HG03280 (cell line): ENCODE measurements at regions not wholly inside any gene's neighbourhood (a gene's known extent, or its start where the extent isn't known, plus 50 kb on each side); places are given as distances from the start of the nearest gene placed in this dataset.

Experiments used
- ATAC-seq: cut with Tn5 transposase; IDR thresholded peaks from one replicate; pipeline ENCODE4 v1.9.1; 2021; ENCODE audit warnings: mild to moderate bottlenecking, moderate library complexity; ENCODE audit not compliant: unreplicated experiment

- ATAC-seq, result no peak
Observed at GRCh38 chr20:50257860-50258259, 67.2 kb downstream of the CEBPB start.

- no peak for ATAC-seq
Observed at GRCh38 chr20:50258790-50259483, 68.3 kb downstream of the CEBPB start.

- no peak for ATAC-seq
Observed at GRCh38 chr20:50259705-50260478, 69.3 kb downstream of the CEBPB start.

DNA sequence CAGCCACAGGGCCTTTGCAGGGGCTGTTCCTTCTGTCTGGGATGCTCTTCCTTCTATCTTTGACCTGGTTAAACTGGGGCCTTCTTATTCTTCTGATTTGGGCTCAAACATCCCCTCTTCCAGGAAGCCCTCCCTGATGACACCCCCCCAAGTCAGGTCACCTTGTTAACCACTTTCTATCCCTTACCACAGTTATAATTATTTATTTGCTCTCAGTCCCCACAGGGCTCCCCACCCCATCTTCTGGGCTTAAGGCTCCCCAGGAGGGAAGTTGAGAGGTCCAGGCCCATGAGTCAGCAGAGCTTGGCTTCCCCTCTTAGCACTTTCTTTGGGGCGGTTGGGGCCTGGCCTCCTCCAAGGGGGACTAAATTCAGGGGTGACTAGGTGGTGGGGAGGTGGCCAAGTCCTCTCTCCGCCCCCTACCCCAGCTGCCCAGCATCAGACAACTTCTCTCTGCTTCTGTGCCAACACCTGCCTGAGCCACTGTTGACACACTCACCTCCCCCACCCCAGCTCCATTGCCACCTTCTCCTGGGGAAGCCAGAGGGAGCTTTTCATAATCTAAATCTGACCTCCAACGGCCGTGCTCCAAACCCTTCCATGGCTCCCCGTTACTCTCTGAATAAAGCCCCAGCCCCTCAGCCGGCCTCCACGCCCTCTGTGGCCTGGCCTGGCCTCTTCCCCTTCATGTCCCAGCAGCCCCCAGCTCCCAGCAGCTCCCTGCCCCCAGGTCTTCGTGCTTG lies 70.0 kb downstream of the CEBPB start:
- no peak for ATAC-seq

- ATAC-seq, result no peak
Observed at GRCh38 chr20:50261471-50262212, 71.0 kb downstream of the CEBPB start.

DNA sequence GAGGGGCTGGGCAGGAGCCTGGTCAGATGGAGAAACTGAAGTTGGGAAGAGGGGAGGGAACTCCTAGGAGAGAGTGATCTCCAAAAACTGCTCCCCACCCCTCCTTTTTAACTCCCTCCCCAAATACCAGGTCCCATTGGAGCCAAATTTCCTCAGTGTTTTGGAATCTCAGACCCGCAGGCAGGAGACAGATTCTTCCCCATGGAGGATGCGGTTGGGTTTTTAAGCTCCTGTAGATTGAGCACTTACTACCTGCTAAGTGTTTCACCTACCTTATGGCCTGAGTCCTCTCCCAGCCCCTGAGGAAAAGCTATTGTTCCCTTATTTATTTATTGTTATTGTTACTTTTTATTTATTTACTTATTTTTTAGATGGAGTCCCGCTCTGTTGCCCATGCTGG lies 73.2 kb downstream of the CEBPB start:
- ATAC-seq, result no peak

GRCh38 chr20:50264534-50265145 lies 74.0 kb downstream of the CEBPB start:
- no peak for ATAC-seq

DNA sequence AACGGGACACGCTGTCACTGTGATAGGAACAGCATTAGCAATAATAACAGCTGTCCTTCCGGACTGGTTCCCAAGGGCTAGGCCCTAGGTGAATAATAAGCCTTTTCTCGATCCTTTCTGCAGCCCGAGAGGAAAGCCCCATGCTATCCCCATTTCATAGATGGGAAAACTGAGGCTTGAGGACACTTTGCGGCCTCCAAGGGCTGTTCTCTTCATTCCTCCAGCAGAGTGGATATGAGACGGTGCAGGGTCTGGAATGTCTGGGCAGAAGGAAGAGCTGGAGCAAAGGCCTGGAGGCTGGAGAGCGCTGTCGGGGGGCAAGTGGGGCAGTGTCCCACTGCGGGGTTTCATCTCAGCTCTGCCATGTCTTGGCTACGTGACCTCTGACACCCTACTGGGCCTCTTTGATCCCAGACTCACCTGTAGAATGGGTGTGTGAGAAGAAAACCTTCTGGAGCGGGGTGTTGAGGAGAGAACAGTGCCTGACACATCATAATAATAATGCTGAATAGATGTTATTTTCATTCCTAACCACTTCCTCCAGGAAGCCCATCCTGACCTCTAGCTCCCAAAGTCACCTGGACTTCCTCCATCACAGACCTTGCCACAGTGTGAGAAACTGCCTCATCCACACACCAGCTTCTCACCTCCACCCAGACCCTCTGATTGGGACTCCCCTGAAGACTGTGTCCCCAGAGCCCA lies 74.8 kb downstream of the CEBPB start:
- ATAC-seq, result no peak

GRCh38 chr20:50266293-50267040 lies 75.8 kb downstream of the CEBPB start:
- no peak for ATAC-seq

- ATAC-seq, result no peak
Observed at GRCh38 chr20:50267041-50267865, 76.6 kb downstream of the CEBPB start.

DNA sequence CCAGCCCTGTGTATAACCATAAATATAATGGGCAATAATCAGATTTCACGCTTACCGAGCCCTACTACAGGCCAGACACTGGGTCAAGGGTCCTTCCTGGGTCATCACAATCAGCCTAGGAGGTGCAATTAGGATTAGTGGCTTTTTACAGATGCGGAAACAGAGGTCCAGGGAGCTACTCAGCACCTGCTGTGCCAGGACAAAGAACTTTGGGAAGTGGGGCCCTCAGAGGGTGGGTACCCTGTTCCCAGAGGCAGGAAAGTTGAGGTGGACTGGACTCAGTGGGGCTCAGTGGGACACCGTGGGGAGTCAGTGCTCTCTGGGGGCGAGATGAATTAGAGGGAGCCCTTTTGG lies 77.2 kb downstream of the CEBPB start:
- no peak for ATAC-seq

DNA sequence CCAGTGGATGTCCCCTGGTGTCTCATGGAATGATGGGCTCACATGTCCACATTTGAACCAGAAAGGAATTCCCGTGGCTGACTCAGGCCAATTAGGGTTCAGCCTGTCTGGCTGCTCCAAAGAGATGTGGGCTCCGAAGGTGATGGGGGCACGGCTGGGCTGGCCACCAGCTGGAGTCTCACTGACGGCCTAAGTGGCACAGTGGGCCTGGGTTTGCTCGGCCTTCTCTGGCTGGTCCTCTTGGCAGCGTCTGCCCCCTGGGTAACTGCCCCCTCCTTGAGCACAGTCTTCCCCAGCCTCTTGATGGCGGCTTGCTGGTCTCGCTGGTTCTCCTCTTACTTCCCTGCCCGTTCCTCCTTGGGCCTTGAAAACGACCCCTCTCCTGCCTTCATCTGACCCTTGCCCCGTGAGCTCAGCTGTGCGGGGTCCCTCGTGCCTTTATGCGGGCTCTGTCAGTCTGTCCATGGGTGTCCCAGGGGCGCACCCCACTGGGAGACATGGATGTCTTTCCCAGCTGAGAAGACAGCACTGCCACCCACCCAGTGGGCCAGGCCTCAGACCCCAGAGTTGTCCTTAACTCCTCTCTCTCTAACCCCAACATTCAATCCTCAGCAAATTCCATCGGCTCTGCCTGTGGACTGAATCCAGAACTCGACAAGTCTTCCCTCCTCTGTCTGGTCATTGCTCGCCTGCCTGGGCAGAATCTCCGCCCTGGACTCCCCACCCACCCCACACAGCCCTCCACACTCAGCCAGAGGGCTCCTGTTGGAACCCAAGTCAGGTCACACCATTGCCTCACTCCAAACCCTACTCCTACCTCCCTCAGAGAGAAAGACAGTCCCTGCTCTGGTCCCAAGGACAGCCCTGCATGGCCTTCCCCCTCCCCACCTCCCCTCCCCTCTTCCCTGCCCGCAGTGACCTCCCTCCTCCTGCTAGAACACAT lies 78.7 kb downstream of the CEBPB start:
- ATAC-seq, result no peak

DNA sequence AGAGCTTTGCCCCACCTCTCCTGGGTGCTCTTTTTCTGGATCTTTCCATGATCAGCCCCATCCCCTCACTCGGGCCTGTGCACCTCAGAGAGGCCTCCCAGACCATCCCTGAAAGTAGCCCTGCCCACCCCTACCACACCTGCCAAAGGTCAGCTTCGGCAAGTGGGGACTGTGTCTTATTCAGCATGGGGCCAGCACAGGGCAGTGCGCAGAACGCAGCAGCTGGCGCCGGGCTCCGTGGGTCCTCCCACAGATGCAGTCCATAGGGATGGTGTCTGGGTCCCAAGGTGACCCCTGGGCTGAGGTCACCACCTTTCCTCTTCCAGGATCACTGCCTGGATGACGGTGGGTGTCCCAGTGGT lies 79.4 kb downstream of the CEBPB start:
- ATAC-seq, result no peak

- ATAC-seq, result no peak
Observed at GRCh38 chr20:50270569-50270968, 79.9 kb downstream of the CEBPB start.

DNA sequence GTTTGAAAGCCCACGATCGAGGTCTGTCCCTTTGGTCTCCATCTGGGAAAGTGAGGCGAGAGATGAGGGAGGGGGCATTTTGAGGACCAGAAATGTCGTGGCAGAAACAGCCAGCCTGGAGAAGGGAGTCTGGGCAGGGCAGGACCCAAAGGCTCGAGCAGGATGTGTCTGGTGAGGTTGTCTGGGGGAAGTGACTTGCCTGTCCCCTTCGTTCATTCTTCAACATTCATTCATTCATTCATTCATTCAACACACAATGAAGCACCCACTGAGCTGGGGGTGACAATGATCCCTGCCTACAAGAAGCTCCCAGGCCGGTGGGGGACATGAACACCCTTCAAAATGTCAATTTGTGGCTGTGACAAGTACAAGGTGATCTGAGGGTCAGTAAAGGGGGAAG lies 80.5 kb downstream of the CEBPB start:
- ATAC-seq, result no peak

- no peak for ATAC-seq
Observed at GRCh38 chr20:50271612-50272011, 81.0 kb downstream of the CEBPB start.

GRCh38 chr20:50272030-50272723 lies 81.5 kb downstream of the CEBPB start:
- no peak for ATAC-seq
